Stomach (tissue), 4 donors: ENCODE measurements at regions not wholly inside any gene's neighbourhood (a gene's known extent, or its start where the extent isn't known, plus 50 kb on each side); places are given as distances from the start of the nearest gene placed in this dataset.

Source experiments
- EP300 ChIP-seq: sonication (generic); formaldehyde crosslinking; IDR thresholded peaks from one replicate; pipeline ENCODE4 v1.6.1; 2017; ENCODE audit warnings: antibody characterized with exemption
- POLR2A ChIP-seq, 4 donors: fragments of 450-650 bp; IDR thresholded peaks; one replicate each; pipeline ENCODE4 v1.6.1; 2016; ENCODE audit warnings: antibody characterized with exemption in 4 of 4, control low read depth in 2 of 4, mild to moderate bottlenecking in 1 of 4, moderate library complexity in 1 of 4
- TF ChIP-seq, protein P1 (sequence below), 7 experiments: fragments of 450-650 bp in 4 of 7; fragments of 200-600 bp in 3 of 7; sonication (generic) in 3 of 7; IDR thresholded peaks; one replicate each; pipeline ENCODE4 v1.5.1; 2016 to 2019; ENCODE audit warnings: antibody characterized with exemption in 7 of 7, control low read depth in 2 of 7, mild to moderate bottlenecking in 1 of 7

DNA sequence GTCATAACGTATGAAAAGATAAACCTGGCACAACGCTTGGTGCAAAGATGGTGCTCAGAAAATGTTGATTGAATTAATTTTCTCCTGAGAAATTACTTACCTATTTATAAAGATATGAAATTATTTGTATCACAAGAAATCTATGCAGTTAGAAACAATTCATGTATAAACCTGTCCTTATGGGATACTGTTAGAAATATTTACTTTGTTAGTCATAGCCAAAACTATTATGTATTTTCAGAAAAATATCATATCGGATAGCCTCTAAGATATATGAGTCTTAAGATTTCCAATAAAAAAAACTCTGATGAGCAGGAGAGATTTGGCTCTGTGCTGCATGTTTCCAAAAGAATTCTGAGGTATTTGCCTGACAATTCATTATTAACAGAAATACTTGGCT, 880.7 kb downstream of the LRRTM4 start:
- TF ChIP-seq, protein P1, sequence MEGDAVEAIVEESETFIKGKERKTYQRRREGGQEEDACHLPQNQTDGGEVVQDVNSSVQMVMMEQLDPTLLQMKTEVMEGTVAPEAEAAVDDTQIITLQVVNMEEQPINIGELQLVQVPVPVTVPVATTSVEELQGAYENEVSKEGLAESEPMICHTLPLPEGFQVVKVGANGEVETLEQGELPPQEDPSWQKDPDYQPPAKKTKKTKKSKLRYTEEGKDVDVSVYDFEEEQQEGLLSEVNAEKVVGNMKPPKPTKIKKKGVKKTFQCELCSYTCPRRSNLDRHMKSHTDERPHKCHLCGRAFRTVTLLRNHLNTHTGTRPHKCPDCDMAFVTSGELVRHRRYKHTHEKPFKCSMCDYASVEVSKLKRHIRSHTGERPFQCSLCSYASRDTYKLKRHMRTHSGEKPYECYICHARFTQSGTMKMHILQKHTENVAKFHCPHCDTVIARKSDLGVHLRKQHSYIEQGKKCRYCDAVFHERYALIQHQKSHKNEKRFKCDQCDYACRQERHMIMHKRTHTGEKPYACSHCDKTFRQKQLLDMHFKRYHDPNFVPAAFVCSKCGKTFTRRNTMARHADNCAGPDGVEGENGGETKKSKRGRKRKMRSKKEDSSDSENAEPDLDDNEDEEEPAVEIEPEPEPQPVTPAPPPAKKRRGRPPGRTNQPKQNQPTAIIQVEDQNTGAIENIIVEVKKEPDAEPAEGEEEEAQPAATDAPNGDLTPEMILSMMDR (IDR thresholded peaks at IDR 0.05), result no peak
- TF ChIP-seq EP300 (no peak), POLR2A (IDR thresholded peaks at IDR 0.05) (no peak)
